CD4-positive, alpha-beta T cell treated with Interleukin-6 at 100 ng/mL for 8 hours (primary cell): ENCODE measurements at regions not wholly inside any gene's neighbourhood (a gene's known extent, or its start where the extent isn't known, plus 50 kb on each side); places are given as distances from the start of the nearest gene placed in this dataset.

Experiments used
- DNase-seq: peaks from one replicate; pipeline ENCODE4 v3.0.0-alpha.2; 2020; ENCODE audit warnings: mixed read lengths, low spot score

DNA sequence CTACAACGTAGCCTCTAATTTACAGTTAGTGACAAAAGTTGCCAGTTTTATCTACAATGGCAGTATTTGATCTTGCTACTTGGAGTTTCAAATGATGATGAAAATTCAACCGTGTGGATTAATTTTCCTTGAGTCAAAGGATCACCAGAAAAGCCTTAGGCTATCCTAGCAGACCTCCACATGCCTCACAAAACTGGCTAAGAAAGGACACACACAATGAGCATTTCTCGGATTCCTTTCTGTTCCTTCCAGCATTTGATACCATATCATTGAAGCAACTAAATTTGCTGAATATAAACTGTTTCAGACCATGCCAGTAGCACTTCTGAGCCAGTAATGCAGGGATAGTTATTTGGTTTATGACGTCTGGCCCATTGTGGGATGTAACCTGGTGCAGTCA, 587.4 kb upstream of the MDFIC2 start:
- no peak for DNase-seq

DNA sequence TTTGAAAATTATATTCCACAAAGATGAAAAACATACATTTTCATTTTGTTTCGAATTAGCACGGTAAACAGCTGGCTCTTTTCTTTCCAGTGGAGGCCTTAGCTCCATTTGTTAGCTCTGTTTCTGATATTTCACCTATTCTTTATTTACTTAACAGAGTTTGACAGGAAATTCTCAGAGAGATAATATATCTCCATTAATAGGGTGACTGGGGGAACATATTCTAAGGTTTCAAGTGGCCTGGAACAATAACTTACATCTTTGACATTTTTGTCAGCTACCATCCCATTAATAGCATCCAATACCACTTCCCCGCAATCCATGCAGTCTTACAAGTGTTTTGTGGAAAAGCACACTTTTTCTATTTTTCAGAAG, 577.6 kb upstream of the MDFIC2 start:
- DNase-seq: no peak

DNA sequence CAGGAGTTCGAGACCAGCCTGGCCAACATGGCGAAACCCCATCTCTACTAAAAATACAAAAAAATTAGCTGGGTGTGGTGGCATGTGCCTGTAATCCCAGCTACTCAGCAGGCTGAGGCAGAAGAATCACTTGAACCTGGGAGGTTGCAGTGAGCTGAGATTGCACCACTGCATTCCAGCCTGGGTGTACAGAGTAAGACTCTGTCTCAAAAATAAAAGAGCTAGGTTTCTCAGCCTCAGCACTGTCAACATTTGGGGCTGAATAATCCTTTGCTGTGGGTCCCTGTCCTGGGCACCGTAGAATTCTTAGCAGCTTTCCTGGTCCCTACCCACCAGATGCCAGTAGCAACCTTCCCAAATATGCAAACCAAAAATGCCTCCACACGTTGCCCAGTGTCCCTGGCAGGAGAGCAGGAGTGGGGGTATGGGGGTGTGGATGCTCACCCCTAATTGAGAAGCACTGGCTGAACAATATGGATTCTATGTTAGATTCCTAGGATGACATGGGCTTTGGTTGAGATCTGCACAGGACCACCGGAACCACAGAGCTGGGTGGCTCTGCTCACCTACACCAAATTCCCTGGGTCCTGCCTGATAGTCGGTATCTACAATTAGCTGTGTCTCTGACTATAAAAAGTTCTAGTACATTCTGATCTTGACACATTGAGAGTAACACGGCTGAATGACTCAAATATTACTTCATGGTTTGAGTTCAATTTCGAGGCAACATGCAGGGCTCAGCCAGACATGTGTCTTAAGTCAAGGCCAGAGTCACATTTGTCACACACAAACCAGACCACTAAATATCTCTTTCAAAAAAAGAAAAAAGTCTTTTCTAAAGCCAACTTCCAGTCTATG, 577.0 kb upstream of the MDFIC2 start:
- DNase-seq: no peak

DNA sequence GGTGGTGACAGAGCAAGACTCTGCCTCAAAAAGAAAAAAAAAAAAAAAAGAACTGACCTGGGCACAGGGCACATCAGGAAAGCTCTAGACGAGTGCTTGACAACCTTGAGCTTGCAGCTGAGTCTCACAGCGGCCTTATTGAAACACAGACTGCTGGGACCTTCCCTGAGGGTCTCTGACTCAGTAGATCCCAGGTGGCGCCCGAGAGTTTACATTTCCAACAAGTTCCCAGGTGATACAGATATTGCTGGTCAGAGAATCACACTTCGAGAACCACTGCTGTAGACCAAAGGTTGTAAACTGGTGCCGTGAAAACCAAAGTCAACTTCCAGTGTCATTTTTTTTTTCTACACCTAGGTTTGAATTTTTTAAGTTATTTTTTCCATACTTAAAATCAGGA, 573.2 kb upstream of the MDFIC2 start:
- no peak for DNase-seq

DNA sequence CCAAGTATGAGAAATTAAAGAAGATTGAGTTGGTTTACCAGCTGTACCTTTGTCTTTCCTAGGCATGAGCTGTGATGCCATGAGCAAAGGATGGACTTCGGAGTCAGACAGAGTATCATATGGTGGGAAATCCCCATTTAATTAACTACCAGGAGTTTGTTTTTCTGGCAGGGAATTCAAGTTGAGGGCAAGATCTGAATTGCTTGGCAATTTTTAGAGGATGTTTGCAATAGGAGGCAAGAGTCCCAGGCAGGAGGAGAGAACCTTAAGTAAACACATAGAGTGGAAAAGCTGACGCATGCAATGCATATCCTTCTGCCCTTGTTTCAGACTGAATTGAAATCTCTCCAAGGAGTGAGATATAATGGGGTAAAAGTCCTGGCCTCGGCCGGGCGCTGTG, 569.7 kb upstream of the MDFIC2 start:
- no peak for DNase-seq

DNA sequence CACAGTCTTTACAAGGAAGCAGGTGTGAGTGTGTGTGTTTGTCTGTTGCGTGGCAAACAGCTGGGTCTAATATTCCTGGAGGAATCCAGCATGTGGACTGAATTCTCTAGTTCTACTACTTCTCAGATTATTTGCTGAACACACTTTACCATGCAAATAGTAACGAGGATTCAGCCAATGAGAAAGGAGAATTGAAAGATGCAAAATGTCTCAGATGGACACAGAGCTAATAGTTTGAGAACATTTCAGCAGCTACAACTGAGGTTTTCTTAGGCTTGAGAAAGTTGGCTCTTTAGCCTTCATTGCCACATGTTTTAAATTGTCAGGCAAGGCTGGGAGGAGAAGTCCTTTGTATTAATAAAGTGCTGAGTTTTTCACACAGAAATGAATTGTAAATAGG, 568.0 kb upstream of the MDFIC2 start:
- no peak for DNase-seq

DNA sequence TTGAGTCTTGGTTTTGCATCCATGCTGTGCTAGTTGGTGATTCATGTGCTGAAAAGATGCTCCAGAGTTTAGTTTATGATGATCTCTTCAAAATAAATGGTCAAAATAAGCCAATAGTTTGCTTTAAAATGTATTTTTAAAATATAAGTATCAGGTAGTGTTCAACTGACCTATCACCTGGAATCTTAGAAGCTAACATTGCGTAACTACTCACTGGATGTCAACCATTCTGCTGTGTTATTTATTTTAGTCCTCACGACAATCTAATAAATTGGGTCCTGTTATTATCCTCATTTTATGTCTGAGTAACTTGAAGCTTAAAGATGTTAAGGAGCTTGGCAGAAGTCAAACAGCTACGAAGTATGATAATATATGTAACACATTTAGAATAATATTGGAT, 563.7 kb upstream of the MDFIC2 start:
- DNase-seq: no peak

DNA sequence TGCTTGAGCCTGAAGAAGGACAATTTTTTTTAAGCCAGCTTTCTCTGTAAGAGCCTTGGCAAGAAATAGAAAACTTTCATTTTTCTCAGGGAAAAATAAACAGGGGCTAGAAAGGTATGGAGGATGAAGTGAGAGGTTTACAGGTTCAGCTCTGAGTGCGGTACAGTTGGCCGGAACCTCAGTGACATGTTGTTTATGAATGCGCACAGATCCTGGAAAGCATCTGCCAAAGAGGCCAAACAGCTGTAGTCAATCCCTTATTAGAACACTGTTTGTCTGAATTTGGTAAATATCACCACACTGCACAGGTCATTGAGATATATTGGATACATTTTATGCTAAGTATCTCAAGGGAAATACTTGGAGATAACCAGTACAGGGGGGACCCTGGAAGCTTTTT, 561.8 kb upstream of the MDFIC2 start:
- DNase-seq: no peak

DNA sequence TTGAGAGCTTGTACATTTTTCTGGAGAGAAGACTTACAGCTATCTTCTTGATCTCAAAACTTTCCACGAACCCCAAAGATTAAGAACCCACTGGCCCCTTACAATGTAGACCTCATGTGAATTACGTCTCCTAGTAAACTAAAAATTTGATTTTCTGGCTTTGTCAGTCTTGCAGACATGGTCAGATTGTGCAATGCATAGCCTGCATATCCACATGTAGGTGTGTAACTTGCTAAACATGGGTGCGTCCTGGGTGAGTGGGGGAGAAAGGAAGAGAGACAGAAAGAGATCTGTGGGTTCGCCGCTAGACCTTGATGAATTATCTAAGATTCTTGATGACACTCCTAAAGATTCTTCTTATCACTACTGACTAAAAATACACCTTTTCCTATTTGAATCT, 561.2 kb upstream of the MDFIC2 start:
- DNase-seq: no peak

DNA sequence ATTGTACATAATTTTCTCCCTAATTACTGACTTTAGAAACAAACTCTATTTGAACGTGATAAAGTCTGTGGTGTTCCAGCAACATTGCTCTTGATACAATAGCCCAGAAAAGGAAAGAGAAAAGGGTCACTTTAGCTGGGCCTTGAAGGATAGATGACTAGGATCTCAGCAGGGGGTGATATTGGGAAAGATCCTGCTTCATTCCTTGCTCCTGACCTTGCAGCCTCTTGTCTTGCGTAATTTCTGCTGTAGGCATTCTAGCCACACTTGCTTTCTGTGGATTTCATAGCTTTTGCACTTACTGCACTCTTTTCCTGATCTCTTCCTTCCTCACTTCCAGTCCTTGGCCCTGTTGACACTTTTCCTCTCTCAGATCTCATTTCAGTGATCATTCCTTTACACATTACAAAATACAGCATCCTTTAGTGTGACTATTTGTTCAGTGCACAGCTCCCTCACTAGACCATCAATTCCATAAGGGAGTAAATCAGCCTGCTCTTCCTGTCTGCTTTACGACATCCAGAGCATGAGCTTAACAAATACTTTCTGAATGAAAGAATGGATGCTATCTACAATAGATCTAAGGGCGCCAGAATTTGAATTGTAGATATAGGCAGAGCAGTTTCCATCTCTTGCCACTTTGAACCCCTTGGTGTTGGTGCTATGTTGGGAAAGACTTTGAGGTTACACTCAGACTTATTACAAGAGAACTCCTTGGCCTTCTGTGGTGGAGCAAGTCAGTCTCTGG, 559.6 kb upstream of the MDFIC2 start:
- DNase-seq: no peak

DNA sequence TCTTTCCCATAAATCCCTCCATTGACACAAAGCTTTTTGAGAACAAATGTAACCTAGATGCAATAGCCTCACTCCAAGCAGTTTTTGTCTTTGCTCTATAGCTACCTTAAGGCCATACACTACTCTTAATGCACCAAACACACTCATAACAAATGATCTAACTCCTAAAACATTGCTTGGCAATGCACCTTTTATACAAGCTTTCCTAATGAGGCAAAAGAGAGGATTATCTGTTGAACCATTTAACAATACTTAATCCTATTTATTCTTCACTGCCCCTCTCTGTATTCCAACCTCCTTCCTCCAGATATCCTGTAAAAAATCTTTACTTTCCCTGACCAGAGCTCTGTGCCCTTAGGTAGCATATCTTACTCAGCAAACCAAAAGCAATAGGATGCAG, 558.1 kb upstream of the MDFIC2 start:
- DNase-seq: no peak

DNA sequence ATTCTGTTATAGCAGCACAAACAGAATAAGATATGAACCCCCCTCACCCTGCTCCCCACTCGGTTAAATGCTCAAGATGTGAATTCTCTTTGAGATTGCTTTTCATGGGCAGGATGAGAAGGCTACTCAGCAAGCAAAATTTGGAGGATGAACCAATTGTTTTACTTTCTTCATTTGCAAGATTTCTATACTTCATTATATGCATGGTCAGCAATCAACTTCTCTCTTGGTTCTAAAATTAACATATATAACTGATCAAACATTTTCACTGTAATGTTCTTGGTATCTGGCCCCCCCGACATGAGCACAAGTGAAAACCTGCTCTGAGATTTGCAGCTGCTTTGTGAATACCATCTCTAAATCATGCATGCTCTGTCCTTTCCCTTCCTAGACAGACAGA, 556.1 kb upstream of the MDFIC2 start:
- no peak for DNase-seq

DNA sequence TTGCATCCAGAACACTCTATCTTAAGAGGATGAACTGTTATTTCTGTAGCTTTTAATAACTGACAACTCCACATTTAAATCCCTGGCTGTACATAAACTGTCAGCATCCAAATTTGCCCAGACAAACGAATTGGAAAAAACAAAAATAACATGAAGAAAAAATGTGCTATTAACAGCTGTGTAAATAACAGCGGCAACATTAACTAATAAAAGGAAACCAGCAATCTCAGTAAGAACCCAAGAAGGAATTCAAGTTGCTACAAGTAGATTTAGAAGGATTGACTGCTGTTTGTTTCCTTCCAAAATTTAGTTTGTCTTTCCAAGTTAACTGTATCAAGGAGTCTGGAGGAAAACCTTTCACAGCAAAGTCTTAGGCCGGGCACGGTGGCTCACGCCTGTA, 550.6 kb upstream of the MDFIC2 start:
- no peak for DNase-seq

DNA sequence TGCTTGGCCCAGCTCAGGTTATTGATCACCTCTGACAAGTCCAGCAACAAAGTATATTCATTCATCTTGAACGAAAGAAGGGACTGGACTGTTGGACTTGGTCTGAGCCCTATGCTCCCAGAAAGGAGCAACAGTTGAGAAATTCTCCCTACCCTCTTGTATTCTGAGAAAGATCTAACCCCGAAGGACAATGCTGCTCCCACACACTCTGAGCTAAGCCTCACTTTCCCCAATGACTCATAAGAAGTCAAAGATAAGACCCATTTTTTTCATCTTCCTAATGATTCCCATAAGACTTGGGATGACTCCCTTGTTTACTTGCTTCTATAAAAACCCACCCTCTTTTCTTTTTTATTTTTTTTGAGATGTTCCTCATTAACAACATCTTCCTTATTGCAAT, 549.4 kb upstream of the MDFIC2 start:
- DNase-seq: no peak

DNA sequence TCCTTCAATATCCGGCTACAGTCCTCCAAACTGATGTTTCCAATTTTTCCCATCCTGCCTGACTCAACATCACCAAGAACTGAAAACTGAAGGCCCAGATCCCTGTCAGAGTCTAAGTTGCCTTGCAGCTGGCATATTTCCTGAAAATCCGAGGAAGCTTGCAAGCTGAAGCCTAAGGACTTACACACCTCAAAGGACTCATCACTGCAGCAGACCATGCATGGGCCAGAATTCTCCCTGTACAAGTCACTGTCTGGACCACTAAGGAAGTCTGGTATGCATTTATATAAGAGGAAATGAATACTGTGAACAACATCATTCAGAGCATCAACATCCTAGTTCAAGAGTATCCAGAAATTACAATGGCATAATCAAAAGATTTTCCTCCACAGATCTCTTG, 548.8 kb upstream of the MDFIC2 start:
- DNase-seq: no peak

DNA sequence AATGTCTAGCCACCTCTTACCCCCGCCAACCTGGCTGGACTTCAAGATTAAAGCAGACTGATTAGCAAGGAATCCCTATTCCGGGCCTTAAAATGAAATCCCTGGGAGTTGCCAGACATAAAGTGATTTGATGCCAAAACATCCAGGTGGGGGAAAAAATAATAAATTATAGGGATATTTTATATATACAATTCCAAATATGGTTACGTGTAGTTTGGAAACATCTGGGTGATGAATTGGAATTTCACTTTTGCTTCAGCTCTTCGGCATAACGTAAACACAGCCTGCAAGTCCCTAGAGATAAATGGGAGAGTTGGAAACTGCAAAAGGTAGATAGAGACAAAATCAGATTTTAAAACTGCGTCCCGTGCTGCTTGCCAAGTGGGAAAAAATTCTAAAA, 545.5 kb upstream of the MDFIC2 start:
- no peak for DNase-seq

DNA sequence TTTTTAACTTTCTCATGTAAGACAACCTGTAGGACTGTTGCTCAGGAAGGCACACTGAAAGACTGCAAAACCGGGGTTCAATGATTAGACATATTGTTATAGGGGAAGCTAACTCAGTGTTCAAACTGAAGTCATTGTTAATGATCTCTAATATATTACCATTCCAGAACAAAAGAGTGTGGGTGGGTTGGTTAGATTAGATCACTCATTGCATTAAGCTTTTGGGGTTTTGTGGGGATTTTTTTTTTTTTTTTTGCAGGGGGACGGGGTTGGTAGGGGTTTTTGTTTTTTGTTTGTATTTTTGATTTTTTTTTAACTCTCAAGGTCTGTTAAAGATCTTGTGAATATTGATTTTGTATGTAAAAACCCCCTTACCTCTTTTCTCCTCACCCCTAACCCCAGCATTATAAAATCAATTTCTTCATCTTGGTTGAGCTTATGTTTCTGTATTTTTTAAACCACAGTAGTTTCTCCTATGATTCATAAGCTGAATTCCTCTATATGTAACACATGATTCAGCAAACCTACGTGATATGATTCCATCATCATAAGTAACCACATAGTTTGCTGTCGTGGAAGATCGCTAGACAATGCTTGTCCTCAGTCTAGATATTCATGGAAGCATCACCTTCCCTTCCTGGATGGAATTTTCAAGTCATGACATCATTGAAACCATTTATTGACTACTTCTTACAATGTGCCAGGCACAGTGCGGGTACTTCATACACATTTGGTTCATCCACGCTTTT, 544.1 kb upstream of the MDFIC2 start:
- no peak for DNase-seq

DNA sequence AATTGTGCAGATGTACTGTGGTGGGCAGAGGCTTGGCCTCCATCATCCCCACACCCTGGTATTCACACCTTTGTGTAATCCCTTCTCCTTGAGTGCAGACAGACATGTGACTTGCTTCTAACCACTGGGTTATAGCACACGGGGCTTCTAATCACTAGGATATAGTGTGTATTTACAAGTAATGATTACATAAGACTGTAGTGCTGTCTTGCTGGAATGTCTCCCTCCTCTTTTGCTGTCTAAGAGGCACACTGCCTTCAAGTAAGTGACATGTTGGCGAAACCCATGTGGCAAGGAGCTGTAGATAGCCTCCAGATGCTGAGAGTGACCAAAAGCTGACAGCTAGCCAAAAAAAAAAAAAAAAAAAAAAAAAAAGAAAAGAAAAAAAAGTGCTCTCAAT, 542.7 kb upstream of the MDFIC2 start:
- no peak for DNase-seq

DNA sequence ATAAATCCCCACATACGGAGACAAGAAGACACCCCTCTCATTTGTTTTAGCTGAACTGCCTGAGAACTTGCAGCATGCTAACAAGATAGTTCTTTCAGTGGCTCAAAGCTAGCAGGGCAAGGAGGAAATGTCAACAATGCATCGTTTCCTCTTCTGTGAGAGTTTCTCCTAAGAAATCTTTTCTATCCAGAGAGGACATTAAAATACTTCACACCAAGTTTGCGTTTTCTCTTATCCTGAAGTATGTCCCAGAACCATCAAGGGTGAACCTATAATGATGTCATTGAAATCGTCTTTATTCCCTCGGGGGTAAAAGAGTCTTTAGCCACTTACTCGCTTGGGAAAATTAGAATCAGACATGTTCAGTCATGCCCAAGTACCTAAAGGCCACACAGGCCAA, 541.7 kb upstream of the MDFIC2 start:
- no peak for DNase-seq

DNA sequence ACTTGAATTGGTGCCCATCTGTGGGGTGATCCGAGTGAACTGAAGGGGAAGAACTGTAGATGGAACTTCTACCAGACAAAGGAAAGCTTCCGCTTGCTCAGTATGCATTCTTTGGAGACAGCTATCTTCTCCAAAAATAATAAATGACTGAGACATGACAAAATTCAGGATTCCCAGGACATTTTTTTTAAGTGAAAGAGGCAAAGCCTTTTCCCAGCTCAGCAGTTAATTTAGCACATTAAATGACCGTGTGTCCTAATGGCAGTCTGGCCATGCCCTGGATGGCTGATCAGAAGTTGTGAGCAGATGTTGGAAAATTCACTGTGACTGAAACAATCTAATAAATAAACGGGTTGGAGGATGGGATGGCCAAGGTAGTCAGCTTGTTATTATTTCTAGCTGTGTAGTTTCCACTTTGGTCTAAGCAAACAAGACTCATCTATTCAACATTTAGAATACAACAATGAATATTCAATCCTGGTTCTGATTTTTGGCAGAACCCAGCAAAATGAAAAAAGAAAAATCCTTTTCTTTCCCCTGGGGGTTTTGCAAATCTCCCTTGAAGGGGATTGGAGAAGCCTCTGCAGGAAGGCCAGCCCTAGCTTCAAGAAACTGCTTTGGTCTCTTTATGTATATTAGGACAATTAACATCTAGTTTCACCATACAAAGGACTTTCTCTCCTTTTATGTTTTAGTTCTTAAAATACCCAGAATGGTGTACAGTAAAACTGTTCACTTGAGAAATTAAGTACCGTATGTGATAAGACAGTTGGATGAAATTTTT, 540.9 kb upstream of the MDFIC2 start:
- no peak for DNase-seq

DNA sequence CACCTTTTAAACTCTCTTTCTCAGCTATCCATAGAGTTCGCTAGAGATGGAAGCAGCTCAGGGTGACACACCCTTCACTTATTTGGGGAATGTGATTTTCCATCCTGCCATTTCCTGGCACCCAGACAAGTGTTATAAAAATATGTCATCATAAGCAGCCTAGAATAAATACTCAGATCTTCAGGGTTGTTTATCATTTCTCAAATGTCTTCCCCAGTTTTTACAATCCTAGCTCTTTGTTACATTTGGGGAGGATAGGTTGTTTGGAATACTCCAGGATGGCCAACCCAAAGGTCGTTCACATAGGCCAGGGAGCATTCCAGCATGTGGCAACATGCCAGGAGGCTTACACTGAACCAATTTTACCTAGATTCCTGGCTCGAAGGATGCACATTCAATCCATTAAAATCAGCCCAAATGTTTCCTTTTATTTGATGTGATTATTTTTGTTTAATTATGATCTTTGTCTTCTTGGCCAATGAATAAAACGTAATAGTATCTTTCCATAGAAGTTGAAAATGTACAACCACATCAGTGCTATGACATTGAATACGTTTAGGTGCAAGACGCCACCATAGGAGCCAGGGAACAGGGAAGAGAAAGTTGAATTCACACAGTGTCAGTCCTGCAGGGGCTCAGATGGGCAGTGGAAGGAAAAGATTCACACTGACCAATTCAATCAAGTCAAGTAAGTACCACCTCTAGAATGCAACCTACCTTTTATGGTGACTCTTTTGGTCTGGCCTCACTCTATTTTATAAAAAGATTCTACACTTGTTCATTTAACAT, 537.7 kb upstream of the MDFIC2 start:
- no peak for DNase-seq
